Smooth muscle cell (in vitro differentiated cells): ENCODE measurements at regions not wholly inside any gene's neighbourhood (a gene's known extent, or its start where the extent isn't known, plus 50 kb on each side); places are given as distances from the start of the nearest gene placed in this dataset.

Source experiments
- DNase-seq: peaks from one replicate; lab custom pipeline; 2025; ENCODE audit not compliant: unreplicated experiment; lab: John Stamatoyannopoulos, UW
- H2AFZ ChIP-seq: fragments of 200-600 bp; sonication (generic); 2 replicates; pipeline ENCODE4 v1.6.0; 2016; ENCODE audit warnings: antibody characterized with exemption, low read depth, mild to moderate bottlenecking
- H3F3A ChIP-seq: fragments of 200-600 bp; sonication (generic); 2 replicates; pipeline ENCODE4 v1.6.0; 2017; ENCODE audit warnings: antibody characterized with exemption, low read depth
- H3K27ac ChIP-seq: fragments of 200-600 bp; sonication (generic); 2 replicates; pipeline ENCODE4 v1.5.1; 2016; ENCODE audit warnings: low read depth, mild to moderate bottlenecking
- H3K27me3 ChIP-seq: fragments of 200-600 bp; sonication (generic); 2 replicates; pipeline ENCODE4 v1.6.1; 2016; ENCODE audit warnings: low read depth, mild to moderate bottlenecking
- H3K36me3 ChIP-seq: fragments of 200-600 bp; sonication (generic); 2 replicates; pipeline ENCODE4 v1.5.1; 2016; ENCODE audit warnings: low read depth
- H3K4me1 ChIP-seq: fragments of 200-600 bp; sonication (generic); 2 replicates; pipeline ENCODE4 v1.5.1; 2016; ENCODE audit warnings: low read depth
- H3K4me2 ChIP-seq: fragments of 200-600 bp; sonication (generic); 2 replicates; pipeline ENCODE4 v1.6.0; 2016; ENCODE audit warnings: mild to moderate bottlenecking
- H3K4me3 ChIP-seq: fragments of 200-600 bp; sonication (generic); 2 replicates; pipeline ENCODE4 v1.5.1; 2016; ENCODE audit warnings: mild to moderate bottlenecking
- H3K79me2 ChIP-seq: fragments of 200-600 bp; sonication (generic); 2 replicates; pipeline ENCODE4 v1.6.0; 2016; ENCODE audit warnings: low read depth, mild to moderate bottlenecking
- H3K9ac ChIP-seq: fragments of 200-600 bp; sonication (generic); 2 replicates; pipeline ENCODE4 v1.6.0; 2016; ENCODE audit warnings: low read depth
- H3K9me3 ChIP-seq: fragments of 200-600 bp; sonication (generic); replicated peaks from 2 replicates; pipeline ENCODE4 v1.5.1; 2016; ENCODE audit warnings: low read depth
- H4K20me1 ChIP-seq: fragments of 200-600 bp; sonication (generic); 2 replicates; pipeline ENCODE4 v1.6.0; 2016; ENCODE audit warnings: low read depth
- WGBS: methylation state at CpG from one replicate; pipeline ENCODE4 v1.1.7; 2016; ENCODE audit warnings: low lambda C conversion rate; 5-methylcytosine and 5-hydroxymethylcytosine counted together
- TF ChIP-seq, protein P1 (sequence below): fragments of 200-600 bp; sonication (generic); IDR thresholded peaks from 2 replicates; pipeline ENCODE4 v1.5.1; 2017; ENCODE audit warnings: borderline replicate concordance, mild to moderate bottlenecking, antibody characterized with exemption; ENCODE audit not compliant: insufficient read depth, poor library complexity, severe bottlenecking

DNA sequence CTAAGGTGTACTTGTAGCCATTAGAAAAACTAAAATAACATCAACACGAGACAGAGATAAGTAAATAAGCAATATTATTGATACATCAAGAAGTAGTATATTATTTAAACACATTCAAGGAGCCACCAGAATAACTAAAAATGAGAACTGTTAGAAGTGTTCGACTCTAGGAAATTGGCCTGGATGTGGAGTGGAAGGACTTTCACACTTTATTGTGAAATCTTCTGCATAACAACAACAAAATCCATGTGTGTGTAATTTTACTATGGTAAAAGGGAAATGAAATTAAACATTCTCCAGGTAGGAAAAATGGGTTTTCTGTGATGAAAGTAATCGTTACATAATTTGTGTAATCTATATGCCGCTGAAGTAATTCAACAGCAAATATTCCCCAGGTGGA, 96.3 kb upstream of the RNF152 start:
- H3K79me2 ChIP-seq = no peaks in the 10 kb centered on the region
- H4K20me1 ChIP-seq = no peaks in the 10 kb centered on the region
- 92% methylated on average over 4 of the region's 4 CpGs for WGBS

GRCh38 chr18:61988100-61988499, 95.3 kb upstream of the RNF152 start:
- H3K9ac ChIP-seq = no peak overlapping the region
- TF ChIP-seq, protein P1, sequence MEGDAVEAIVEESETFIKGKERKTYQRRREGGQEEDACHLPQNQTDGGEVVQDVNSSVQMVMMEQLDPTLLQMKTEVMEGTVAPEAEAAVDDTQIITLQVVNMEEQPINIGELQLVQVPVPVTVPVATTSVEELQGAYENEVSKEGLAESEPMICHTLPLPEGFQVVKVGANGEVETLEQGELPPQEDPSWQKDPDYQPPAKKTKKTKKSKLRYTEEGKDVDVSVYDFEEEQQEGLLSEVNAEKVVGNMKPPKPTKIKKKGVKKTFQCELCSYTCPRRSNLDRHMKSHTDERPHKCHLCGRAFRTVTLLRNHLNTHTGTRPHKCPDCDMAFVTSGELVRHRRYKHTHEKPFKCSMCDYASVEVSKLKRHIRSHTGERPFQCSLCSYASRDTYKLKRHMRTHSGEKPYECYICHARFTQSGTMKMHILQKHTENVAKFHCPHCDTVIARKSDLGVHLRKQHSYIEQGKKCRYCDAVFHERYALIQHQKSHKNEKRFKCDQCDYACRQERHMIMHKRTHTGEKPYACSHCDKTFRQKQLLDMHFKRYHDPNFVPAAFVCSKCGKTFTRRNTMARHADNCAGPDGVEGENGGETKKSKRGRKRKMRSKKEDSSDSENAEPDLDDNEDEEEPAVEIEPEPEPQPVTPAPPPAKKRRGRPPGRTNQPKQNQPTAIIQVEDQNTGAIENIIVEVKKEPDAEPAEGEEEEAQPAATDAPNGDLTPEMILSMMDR = no peak
- H3K27ac ChIP-seq = no peak overlapping the region
- H3K4me3 ChIP-seq = no peak overlapping the region
- no peak for DNase-seq
- H3K79me2 ChIP-seq = no peaks in the 10 kb centered on the region
- H4K20me1 ChIP-seq = no peaks in the 10 kb centered on the region
- no peaks in the 10 kb centered on the region for H3K9me3 ChIP-seq
- H3K4me2 ChIP-seq = no peak overlapping the region
- 70% methylated on average over 2 of the region's 2 CpGs for WGBS
- H2AFZ ChIP-seq = no peak overlapping the region
- no peaks in the 10 kb centered on the region for H3K36me3 ChIP-seq
- peaks cover 6% of the 10 kb centered on the region for H3F3A ChIP-seq
- peaks cover 12% of the 10 kb centered on the region for H3K4me1 ChIP-seq
- H3K27me3 ChIP-seq = no peaks in the 10 kb centered on the region

More for the DNA sequence above, 96.3 kb upstream of the RNF152 start:
- Histone ChIP-seq H3K27ac (no peak overlapping the region), H3K9ac (no peak overlapping the region), H3K4me2 (no peak overlapping the region), H3K27me3 (no peaks in the 10 kb centered on the region), H3K36me3 (no peaks in the 10 kb centered on the region), H3K4me1 (peaks cover 15% of the 10 kb centered on the region), H3K4me3 (no peak overlapping the region), H2AFZ (no peak overlapping the region), H3F3A (peaks cover 11% of the 10 kb centered on the region), H3K9me3 (no peaks in the 10 kb centered on the region)
- DNase-seq = no peak
- TF ChIP-seq, protein P1 = no peak

DNA sequence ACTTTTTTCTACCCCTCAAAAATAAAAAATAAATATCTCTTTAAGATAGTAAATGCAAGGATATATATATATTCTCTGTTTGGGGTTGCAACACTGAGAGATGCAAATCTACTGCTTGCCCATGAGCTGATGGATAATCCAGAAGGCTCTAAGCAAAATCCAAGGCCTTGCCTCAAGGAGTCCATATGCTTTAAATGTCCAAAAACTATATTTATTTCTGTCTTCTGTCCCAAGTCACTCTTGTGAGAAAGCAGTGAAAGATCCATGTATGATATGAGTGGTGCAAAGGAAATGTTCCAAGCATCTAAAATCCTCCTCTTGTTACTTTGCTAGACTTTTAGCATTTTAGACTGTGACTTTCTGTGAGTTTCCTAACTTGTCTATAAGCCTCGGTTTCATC, 92.9 kb upstream of the RNF152 start:
- no peaks in the 10 kb centered on the region for H3K27me3 ChIP-seq
- H3K79me2 ChIP-seq = no peaks in the 10 kb centered on the region
- WGBS = 89% methylated on average over 1 of the region's 1 CpG
- no peak for DNase-seq
- H3K4me3 ChIP-seq = no peak overlapping the region
- TF ChIP-seq, protein P1 = no peak
- peaks cover 6% of the 10 kb centered on the region for H3K4me1 ChIP-seq
- no peak overlapping the region for H2AFZ ChIP-seq
- no peak overlapping the region for H3K27ac ChIP-seq
- H3F3A ChIP-seq = peaks cover under 1% of the 10 kb centered on the region
- H3K4me2 ChIP-seq = no peak overlapping the region
- no peaks in the 10 kb centered on the region for H3K36me3 ChIP-seq
- H3K9me3 ChIP-seq = no peaks in the 10 kb centered on the region
- no peak overlapping the region for H3K9ac ChIP-seq
- no peaks in the 10 kb centered on the region for H4K20me1 ChIP-seq

- Histone ChIP-seq H3K9ac (no peak overlapping the region), H3K4me1 (peaks cover 9% of the 10 kb centered on the region), H3K4me2 (no peak overlapping the region), H3F3A (peaks cover 7% of the 10 kb centered on the region), H3K9me3 (no peaks in the 10 kb centered on the region), H3K36me3 (no peaks in the 10 kb centered on the region), H3K27ac (no peak overlapping the region), H2AFZ (peak overlapping the region; percentile 2), H3K27me3 (no peaks in the 10 kb centered on the region), H4K20me1 (no peaks in the 10 kb centered on the region), H3K79me2 (no peaks in the 10 kb centered on the region), H3K4me3 (no peak overlapping the region)
- no peak for DNase-seq
- TF ChIP-seq, protein P1 = no peak
- 80% methylated on average over 1 of the region's 1 CpG for WGBS
These were observed 91.5 kb upstream of the RNF152 start for GRCh38 chr18:61984349-61984748.
